ENCODE measurements at regions not wholly inside any gene's neighbourhood (a gene's known extent, or its start where the extent isn't known, plus 50 kb on each side); places are given as distances from the start of the nearest gene placed in this dataset.

- Histone ChIP-seq H3K4me1 (ENCODE audit: control insufficient read depth in 5 of 5, insufficient read depth in 5 of 5, low read length in 5 of 5) (peaks cover 0 to 8% (median 0%) of the 10 kb centered on the region in 5 donors), H3K27ac (ENCODE audit: low read depth in 1 of 2, low read length in 1 of 2) (no peak overlapping the region), H3K9me3 (ENCODE audit: control insufficient read depth in 4 of 4, insufficient read depth in 3 of 4, low read length in 3 of 4) (peaks cover 0 to 5% (median 1%) of the 10 kb centered on the region in 4 donors), H3K4me3 (no peak overlapping the region), H3K9ac (ENCODE audit: insufficient read depth in 1 of 2, low read length in 2 of 2) (no peak overlapping the region), H3K36me3 (ENCODE audit: control insufficient read depth in 4 of 4, insufficient read depth in 4 of 4, low read length in 4 of 4) (no peaks in the 10 kb centered on the region), H3K27me3 (ENCODE audit: control insufficient read depth in 3 of 3, insufficient read depth in 3 of 3, low read length in 2 of 3) (no peaks in the 10 kb centered on the region)
- ATAC-seq (ENCODE audit: insufficient read depth, low FRiP score), result no peak
- TF ChIP-seq, protein P1, sequence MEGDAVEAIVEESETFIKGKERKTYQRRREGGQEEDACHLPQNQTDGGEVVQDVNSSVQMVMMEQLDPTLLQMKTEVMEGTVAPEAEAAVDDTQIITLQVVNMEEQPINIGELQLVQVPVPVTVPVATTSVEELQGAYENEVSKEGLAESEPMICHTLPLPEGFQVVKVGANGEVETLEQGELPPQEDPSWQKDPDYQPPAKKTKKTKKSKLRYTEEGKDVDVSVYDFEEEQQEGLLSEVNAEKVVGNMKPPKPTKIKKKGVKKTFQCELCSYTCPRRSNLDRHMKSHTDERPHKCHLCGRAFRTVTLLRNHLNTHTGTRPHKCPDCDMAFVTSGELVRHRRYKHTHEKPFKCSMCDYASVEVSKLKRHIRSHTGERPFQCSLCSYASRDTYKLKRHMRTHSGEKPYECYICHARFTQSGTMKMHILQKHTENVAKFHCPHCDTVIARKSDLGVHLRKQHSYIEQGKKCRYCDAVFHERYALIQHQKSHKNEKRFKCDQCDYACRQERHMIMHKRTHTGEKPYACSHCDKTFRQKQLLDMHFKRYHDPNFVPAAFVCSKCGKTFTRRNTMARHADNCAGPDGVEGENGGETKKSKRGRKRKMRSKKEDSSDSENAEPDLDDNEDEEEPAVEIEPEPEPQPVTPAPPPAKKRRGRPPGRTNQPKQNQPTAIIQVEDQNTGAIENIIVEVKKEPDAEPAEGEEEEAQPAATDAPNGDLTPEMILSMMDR (IDR thresholded peaks at IDR 0.05; ENCODE audit: control extremely low read depth, extremely low read depth), result no peak
- peak in 1 of 3 donors; percentile 12 for DNase-seq
- 54 to 59% methylated on average over 7 of the region's 7 CpGs for WGBS, 2 donors
Observed at GRCh38 chr4:127196655-127197352, 436.0 kb upstream of the INTU start.

GRCh38 chr4:127203562-127204200 lies 429.1 kb upstream of the INTU start:
- DNase-seq (no peak), ATAC-seq (ENCODE audit: insufficient read depth, low FRiP score) (no peak)
- no peaks in the 10 kb centered on the region for H3K36me3 ChIP-seq (ENCODE audit: control insufficient read depth in 4 of 4, insufficient read depth in 4 of 4, low read length in 4 of 4)
- no peak overlapping the region for H3K9ac ChIP-seq (ENCODE audit: insufficient read depth in 1 of 2, low read length in 2 of 2)
- TF ChIP-seq, protein P1 (IDR thresholded peaks at IDR 0.05; ENCODE audit: control extremely low read depth, extremely low read depth), result no peak
- H3K27ac ChIP-seq (ENCODE audit: low read depth in 1 of 2, low read length in 1 of 2), result no peak overlapping the region
- no peak overlapping the region for H3K4me3 ChIP-seq
- H3K4me1 ChIP-seq (ENCODE audit: control insufficient read depth in 5 of 5, insufficient read depth in 5 of 5, low read length in 5 of 5), result no peaks in the 10 kb centered on the region
- 83 to 91% methylated on average over 3 of the region's 3 CpGs for WGBS, 2 donors
- H3K9me3 ChIP-seq (ENCODE audit: control insufficient read depth in 4 of 4, insufficient read depth in 3 of 4, low read length in 3 of 4), result peaks cover 0 to 3% (median 0%) of the 10 kb centered on the region in 4 donors
- H3K27me3 ChIP-seq (ENCODE audit: control insufficient read depth in 3 of 3, insufficient read depth in 3 of 3, low read length in 2 of 3), result no peaks in the 10 kb centered on the region

DNA sequence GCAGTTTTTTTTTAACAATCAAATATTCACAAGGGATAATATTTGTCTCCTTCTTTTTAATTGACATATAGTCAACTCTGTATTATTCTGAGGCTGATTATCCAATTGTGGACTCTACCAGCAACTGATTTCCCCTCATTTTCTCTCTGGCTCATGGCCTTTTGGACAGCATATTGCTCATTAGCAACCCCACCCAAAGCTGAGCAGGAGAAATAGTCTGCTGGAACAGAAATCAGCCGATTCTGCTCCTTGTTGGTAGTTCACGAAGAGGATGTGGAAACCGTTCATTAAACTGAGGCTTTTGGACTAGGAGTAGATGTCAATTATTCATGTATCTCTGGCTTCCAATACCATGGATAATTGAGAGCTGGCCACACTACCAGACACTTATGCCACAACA lies 428.4 kb upstream of the INTU start:
- H3K36me3 ChIP-seq (ENCODE audit: control insufficient read depth in 4 of 4, insufficient read depth in 4 of 4, low read length in 4 of 4), result no peaks in the 10 kb centered on the region
- whole genome bisulfite sequencing, 2 donors, result 66 to 75% methylated on average over 3 of the region's 3 CpGs
- TF ChIP-seq, protein P1 (IDR thresholded peaks at IDR 0.05; ENCODE audit: control extremely low read depth, extremely low read depth), result no peak
- DNase-seq (no peak), ATAC-seq (ENCODE audit: insufficient read depth, low FRiP score) (no peak)
- no peak overlapping the region for H3K27ac ChIP-seq (ENCODE audit: low read depth in 1 of 2, low read length in 1 of 2)
- no peak overlapping the region for H3K4me3 ChIP-seq
- H3K9ac ChIP-seq (ENCODE audit: insufficient read depth in 1 of 2, low read length in 2 of 2), result no peak overlapping the region
- no peaks in the 10 kb centered on the region for H3K27me3 ChIP-seq (ENCODE audit: control insufficient read depth in 3 of 3, insufficient read depth in 3 of 3, low read length in 2 of 3)
- H3K4me1 ChIP-seq (ENCODE audit: control insufficient read depth in 5 of 5, insufficient read depth in 5 of 5, low read length in 5 of 5), result no peaks in the 10 kb centered on the region
- peaks cover 0 to 3% (median 0%) of the 10 kb centered on the region in 4 donors for H3K9me3 ChIP-seq (ENCODE audit: control insufficient read depth in 4 of 4, insufficient read depth in 3 of 4, low read length in 3 of 4)

Data from lung (tissue), 11 donors.